ENCODE measurements at regions not wholly inside any gene's neighbourhood (a gene's known extent, or its start where the extent isn't known, plus 50 kb on each side); places are given as distances from the start of the nearest gene placed in this dataset.
A peak's percentile ranks its signal among the peaks of the same experiment; 100 is the strongest.

DNA sequence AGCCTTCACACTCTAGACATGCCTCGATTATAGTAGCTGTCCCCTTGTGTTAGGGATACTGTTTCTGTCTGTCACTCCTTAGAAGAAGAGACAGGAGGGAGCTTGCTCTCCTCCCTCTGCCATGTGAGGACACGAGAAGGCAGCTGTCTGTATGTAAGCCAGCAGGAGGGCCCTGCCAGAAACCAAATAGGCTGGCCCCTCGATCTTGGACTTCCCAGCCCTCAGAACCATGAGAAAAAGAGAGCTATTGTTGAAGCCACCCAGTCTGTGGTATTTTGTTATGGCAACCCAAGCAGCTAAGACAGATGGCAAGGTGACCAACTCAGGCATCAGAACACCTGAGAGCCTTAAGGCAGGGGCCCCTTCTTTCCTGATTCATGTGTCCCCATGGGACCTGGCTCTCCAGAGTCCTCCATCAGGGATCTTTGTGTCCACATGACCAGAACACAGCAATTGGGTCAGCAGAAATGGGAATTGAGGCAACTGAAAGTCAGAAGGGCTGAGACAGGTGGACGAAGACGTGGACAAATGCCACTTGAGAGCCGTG lies 65.6 kb upstream of the NPAS1 start:
- BruUV-seq (replicated peaks), result no TSS peak
- FAIRE-seq, result no peak
- no peak for DNase-seq (ENCODE audit: low read depth, low spot score)
- Histone ChIP-seq H3K9me1 (replicated peaks; ENCODE audit: control insufficient read depth, extremely low read depth, insufficient read depth, low read length) (no peaks in the 10 kb centered on the region), H3K27me3 (ENCODE audit: control insufficient read depth in 2 of 2, insufficient read depth in 2 of 2, low read length in 2 of 2) (no peaks in the 10 kb centered on the region), H3K9me3 (replicated peaks; ENCODE audit: control insufficient read depth, insufficient read depth, low read length) (no peaks in the 10 kb centered on the region), H3K27ac (ENCODE audit: insufficient read depth, low read depth, low read length) (no peak overlapping the region), H3K4me1 (ENCODE audit: control insufficient read depth, extremely low read depth, insufficient read depth, low read length) (peaks cover 20% of the 10 kb centered on the region), H3K9ac (replicated peaks; ENCODE audit: extremely low read depth, insufficient read depth, low read length) (no peak overlapping the region), H3K4me3 (replicated peaks in 1 of 3; ENCODE audit: insufficient read depth in 1 of 3, low read depth in 1 of 3, low read length in 3 of 3) (no peak overlapping the region), H3K79me2 (ENCODE audit: control insufficient read depth, insufficient read depth, low read length) (peaks cover 3% of the 10 kb centered on the region), H3K36me3 (ENCODE audit: control insufficient read depth in 2 of 2, extremely low read depth in 1 of 2, insufficient read depth in 2 of 2, low read length in 2 of 2) (no peaks in the 10 kb centered on the region), H4K20me1 (replicated peaks; ENCODE audit: control insufficient read depth, extremely low read depth, insufficient read depth, low read length) (no peaks in the 10 kb centered on the region), H2AFZ (ENCODE audit: low read depth, low read length) (no peak overlapping the region), H3K4me2 (ENCODE audit: insufficient read depth, low read length) (no peak overlapping the region)
- POLR2A ChIA-PET, result no interaction called here
- dilution Hi-C loops (cut with MboI; ENCODE audit: extremely low pct_ligation_motif_present, low sequenced_read_pairs), result no loop called here
- intact Hi-C loops (cut with micrococcal nuclease), result loop anchor here (2.0 kb wide), 1 partner anchor 23 kb away; no protein-coding TSS in a partner anchor
- TF ChIP-seq, protein P1, sequence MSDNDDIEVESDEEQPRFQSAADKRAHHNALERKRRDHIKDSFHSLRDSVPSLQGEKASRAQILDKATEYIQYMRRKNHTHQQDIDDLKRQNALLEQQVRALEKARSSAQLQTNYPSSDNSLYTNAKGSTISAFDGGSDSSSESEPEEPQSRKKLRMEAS (IDR thresholded peaks at IDR 0.05; ENCODE audit: insufficient read depth, insufficient read length), result no peak
- TF ChIP-seq POLR2AphosphoS5 (IDR thresholded peaks at IDR 0.05; ENCODE audit: insufficient read depth, low read depth, low read length), result no peak
- TF ChIP-seq, protein P2, sequence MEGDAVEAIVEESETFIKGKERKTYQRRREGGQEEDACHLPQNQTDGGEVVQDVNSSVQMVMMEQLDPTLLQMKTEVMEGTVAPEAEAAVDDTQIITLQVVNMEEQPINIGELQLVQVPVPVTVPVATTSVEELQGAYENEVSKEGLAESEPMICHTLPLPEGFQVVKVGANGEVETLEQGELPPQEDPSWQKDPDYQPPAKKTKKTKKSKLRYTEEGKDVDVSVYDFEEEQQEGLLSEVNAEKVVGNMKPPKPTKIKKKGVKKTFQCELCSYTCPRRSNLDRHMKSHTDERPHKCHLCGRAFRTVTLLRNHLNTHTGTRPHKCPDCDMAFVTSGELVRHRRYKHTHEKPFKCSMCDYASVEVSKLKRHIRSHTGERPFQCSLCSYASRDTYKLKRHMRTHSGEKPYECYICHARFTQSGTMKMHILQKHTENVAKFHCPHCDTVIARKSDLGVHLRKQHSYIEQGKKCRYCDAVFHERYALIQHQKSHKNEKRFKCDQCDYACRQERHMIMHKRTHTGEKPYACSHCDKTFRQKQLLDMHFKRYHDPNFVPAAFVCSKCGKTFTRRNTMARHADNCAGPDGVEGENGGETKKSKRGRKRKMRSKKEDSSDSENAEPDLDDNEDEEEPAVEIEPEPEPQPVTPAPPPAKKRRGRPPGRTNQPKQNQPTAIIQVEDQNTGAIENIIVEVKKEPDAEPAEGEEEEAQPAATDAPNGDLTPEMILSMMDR (IDR thresholded peaks at IDR 0.05; ENCODE audit: extremely low read depth in 1 of 2, insufficient read depth in 1 of 2, low read depth in 1 of 2, low read length in 2 of 2), result no peak
- CTCF ChIA-PET, result interaction anchor here (0.9 to 3.7 kb wide), 4 partner anchors 8 to 61 kb away, joined by 3 to 21 read pairs (median 14); no protein-coding TSS in a partner anchor

DNA sequence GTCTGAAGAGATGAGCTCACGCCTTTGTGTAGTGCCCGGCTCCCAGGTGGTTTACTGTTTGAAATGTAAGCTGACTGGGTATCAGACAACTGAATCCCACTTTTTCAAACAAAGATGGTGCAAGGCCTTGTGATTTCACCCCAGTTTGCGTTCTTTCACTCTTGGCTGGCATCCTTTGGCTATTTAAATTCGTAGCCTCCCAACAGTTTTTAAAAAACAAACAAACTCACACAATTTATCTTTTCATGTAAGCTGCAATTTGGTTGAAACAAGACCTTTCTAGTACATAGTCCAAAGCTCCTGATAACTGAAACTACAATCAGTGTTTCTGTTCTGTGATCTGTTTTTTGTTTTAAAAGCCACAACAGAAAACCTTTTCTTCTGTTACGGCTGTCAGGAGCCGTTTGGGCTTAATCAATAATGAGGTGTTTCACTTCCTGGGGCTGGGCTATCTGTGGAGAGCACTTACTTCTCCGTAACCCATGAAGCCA lies 65.1 kb upstream of the NPAS1 start:
- Histone ChIP-seq H3K4me3 (replicated peaks in 1 of 3; ENCODE audit: insufficient read depth in 1 of 3, low read depth in 1 of 3, low read length in 3 of 3) (no peak overlapping the region), H3K9me1 (replicated peaks; ENCODE audit: control insufficient read depth, extremely low read depth, insufficient read depth, low read length) (no peaks in the 10 kb centered on the region), H3K9ac (replicated peaks; ENCODE audit: extremely low read depth, insufficient read depth, low read length) (no peak overlapping the region), H3K4me2 (ENCODE audit: insufficient read depth, low read length) (no peak overlapping the region), H3K27ac (ENCODE audit: insufficient read depth, low read depth, low read length) (peak overlapping the region; percentile 73), H3K9me3 (replicated peaks; ENCODE audit: control insufficient read depth, insufficient read depth, low read length) (no peaks in the 10 kb centered on the region), H3K27me3 (ENCODE audit: control insufficient read depth in 2 of 2, insufficient read depth in 2 of 2, low read length in 2 of 2) (no peaks in the 10 kb centered on the region), H3K79me2 (ENCODE audit: control insufficient read depth, insufficient read depth, low read length) (peaks cover 3% of the 10 kb centered on the region), H3K36me3 (ENCODE audit: control insufficient read depth in 2 of 2, extremely low read depth in 1 of 2, insufficient read depth in 2 of 2, low read length in 2 of 2) (no peaks in the 10 kb centered on the region), H2AFZ (ENCODE audit: low read depth, low read length) (no peak overlapping the region), H4K20me1 (replicated peaks; ENCODE audit: control insufficient read depth, extremely low read depth, insufficient read depth, low read length) (no peaks in the 10 kb centered on the region), H3K4me1 (ENCODE audit: control insufficient read depth, extremely low read depth, insufficient read depth, low read length) (peaks cover 20% of the 10 kb centered on the region)
- no TSS peak for BruUV-seq (replicated peaks)
- ChIA-PET CTCF (interaction anchor here (1.3 to 3.7 kb wide), 5 partner anchors 9 to 98 kb away, joined by 3 to 21 read pairs (median 13); no protein-coding TSS in a partner anchor), POLR2A (no interaction called here)
- dilution Hi-C loops (cut with MboI; ENCODE audit: extremely low pct_ligation_motif_present, low sequenced_read_pairs) (no loop called here), intact Hi-C loops (cut with micrococcal nuclease) (loop anchor here (2.0 kb wide), 1 partner anchor 22 kb away; no protein-coding TSS in a partner anchor)
- FAIRE-seq (peak; percentile 46), DNase-seq (ENCODE audit: low read depth, low spot score) (no peak)
- no peak for TF ChIP-seq JUN (IDR thresholded peaks at IDR 0.05; ENCODE audit: borderline replicate concordance, insufficient read depth, insufficient read length, low read depth)
- TF ChIP-seq, protein P2 (IDR thresholded peaks at IDR 0.05; ENCODE audit: extremely low read depth in 1 of 2, insufficient read depth in 1 of 2, low read depth in 1 of 2, low read length in 2 of 2), result no peak
- no peak for TF ChIP-seq EZH2 (IDR thresholded peaks at IDR 0.05; ENCODE audit: borderline replicate concordance, low read depth, low read length, severe bottlenecking)
- TF ChIP-seq FOS (IDR thresholded peaks at IDR 0.05; ENCODE audit: borderline replicate concordance, insufficient read depth, low read length), result no peak
- TF ChIP-seq MYC (IDR thresholded peaks at IDR 0.05; ENCODE audit: low read depth, low read length), result no peak
- TF ChIP-seq, protein P1 (IDR thresholded peaks at IDR 0.05; ENCODE audit: insufficient read depth, insufficient read length), result no peak
- no peak for TF ChIP-seq POLR2A (IDR thresholded peaks at IDR 0.05; ENCODE audit: low read depth, low read length)
- no peak for TF ChIP-seq POLR2AphosphoS5 (IDR thresholded peaks at IDR 0.05; ENCODE audit: insufficient read depth, low read depth, low read length)
- TF ChIP-seq GATA2 (IDR thresholded peaks at IDR 0.05; ENCODE audit: insufficient read depth, insufficient read length, low read depth, low read length), result no peak
